Coronary artery (tissue), 2 donors: ENCODE measurements at regions not wholly inside any gene's neighbourhood (a gene's known extent, or its start where the extent isn't known, plus 50 kb on each side); places are given as distances from the start of the nearest gene placed in this dataset.

Experiments
- DNase-seq: peaks from one replicate; pipeline ENCODE4 v3.0.0-alpha.2; 2017; ENCODE audit warnings: low spot score
- H3K27ac ChIP-seq, 2 donors: fragments of 200-600 bp; sonication (generic); one replicate each; pipeline ENCODE4 v1.5.1; 2016 to 2019
- H3K4me3 ChIP-seq: fragments of 200-600 bp; sonication (generic); 2 replicates; pipeline ENCODE4 v1.5.1; 2016; ENCODE audit warnings: mild to moderate bottlenecking, moderate library complexity
- CTCF ChIP-seq: fragments of 200-600 bp; sonication (generic); IDR thresholded peaks from one replicate; pipeline ENCODE4 v1.5.1; 2019; ENCODE audit warnings: antibody characterized with exemption

- DNase-seq = peak; percentile 57
- no peak overlapping the region for H3K4me3 ChIP-seq
- H3K27ac ChIP-seq = no peak overlapping the region
- TF ChIP-seq CTCF = no peak
Measured at GRCh38 chr6:169894377-169894960, 143.0 kb downstream of the ERMARD start.

GRCh38 chr6:169893624-169894023 is 142.2 kb downstream of the ERMARD start:
- no peak overlapping the region for H3K4me3 ChIP-seq
- H3K27ac ChIP-seq = no peak overlapping the region
- DNase-seq = peak; percentile 50
- TF ChIP-seq CTCF = no peak

DNA sequence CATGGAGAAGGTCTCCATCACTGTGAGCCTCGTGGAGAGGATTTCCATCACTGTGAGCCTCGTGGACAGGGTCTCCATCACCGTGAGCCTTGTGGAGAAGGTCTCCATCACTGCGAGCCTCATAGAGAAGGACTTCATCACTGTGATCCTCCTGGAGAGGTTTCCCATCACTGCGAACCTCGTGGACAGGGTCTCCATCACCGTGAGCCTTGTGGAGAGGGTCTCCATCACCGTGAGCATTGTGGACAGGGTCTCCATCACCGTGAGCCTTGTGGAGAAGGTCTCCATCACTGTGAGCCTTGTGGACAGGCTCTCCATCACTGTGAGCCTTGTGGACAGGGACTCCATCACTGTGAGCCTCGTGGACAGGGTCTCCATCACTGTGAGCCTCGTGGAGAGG is 140.4 kb downstream of the ERMARD start:
- no peak for TF ChIP-seq CTCF
- no peak overlapping the region for H3K4me3 ChIP-seq
- DNase-seq = peak; percentile 17
- H3K27ac ChIP-seq = no peak overlapping the region

DNA sequence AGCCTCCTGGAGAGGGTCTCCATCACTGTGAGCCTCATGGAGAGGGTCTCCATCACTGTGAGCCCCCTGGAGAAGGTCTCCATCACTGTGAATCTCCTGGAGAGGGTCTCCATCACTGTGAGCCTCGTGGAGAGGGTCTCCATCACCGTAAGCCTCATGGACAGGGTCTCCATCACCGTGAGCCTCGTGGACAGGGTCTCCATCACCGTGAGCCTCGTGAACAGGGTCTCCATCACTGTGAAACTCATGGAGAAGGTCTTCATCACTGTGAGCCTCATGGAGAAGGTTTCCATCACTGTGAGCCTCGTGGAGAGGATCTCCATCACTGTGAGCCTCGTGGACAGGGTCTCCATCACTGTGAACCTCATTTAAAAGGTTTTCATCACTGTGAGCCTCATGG is 140.0 kb downstream of the ERMARD start:
- peak; percentile 31 for DNase-seq
- no peak for TF ChIP-seq CTCF

GRCh38 chr6:169890901-169891300 is 139.5 kb downstream of the ERMARD start:
- TF ChIP-seq CTCF = no peak

More for the DNA sequence above, 140.0 kb downstream of the ERMARD start:
- H3K27ac ChIP-seq = no peak overlapping the region
- H3K4me3 ChIP-seq = no peak overlapping the region

DNA sequence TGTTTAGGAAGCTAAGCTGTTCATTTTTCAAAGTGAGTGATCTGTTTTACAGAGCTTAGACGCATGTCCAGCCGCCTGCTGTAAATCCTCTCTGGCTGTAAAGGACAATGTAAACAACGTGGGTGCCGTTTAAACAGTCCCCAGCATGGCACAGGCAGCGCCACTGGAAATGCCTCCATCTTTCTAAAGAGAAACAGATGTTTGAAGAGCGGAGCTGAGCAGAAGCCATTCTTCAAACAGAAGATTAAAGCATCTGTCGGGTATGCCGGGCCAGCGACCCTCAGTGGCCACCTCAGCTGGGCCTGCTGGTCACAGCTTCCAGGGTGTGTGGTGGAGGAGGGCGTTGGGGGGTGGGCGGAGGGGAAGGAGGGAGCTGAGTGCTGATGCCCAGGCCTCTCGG is 138.6 kb downstream of the ERMARD start:
- TF ChIP-seq CTCF = no peak
- DNase-seq = peak; percentile 68
- H3K27ac ChIP-seq = no peak overlapping the region
- no peak overlapping the region for H3K4me3 ChIP-seq

More at GRCh38 chr6:169890901-169891300, 139.5 kb downstream of the ERMARD start:
- no peak overlapping the region for H3K27ac ChIP-seq
- no peak overlapping the region for H3K4me3 ChIP-seq
- DNase-seq = peak; percentile 43

DNA sequence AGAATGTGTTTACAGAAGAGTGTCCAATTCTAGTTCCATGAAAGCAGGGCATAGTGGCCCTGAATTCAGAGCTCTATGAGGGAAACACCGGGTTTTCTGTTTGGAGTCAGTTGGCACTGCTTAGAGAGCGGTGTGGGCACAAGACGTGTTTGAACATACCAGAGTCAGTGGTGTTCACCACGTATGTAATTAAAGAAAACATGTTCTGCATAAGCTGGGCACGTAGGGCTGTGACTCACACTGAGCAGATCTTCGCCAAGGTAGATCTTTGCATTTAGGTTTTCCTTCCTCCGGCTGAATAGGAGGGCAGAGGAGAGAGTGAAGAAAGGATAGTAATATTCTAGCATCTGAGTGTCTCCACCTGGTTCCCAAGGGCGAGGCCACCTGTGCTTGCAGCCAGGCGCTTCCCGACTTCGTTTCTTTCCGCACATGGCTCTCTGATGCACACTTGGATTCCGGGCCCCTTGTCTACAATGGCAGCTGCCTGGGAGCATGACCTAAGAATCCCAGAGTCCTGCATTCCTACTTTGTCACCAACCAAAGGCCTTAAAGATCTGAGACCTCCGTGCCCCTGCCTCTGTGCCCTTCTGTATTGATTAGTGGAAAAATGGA is 136.2 kb downstream of the ERMARD start:
- TF ChIP-seq CTCF = no peak
- DNase-seq = peak; percentile 28
- Histone ChIP-seq H3K27ac (no peak overlapping the region), H3K4me3 (no peak overlapping the region)
